K562 (cell line): ENCODE measurements at regions not wholly inside any gene's neighbourhood (a gene's known extent, or its start where the extent isn't known, plus 50 kb on each side); places are given as distances from the start of the nearest gene placed in this dataset.

Experiments
- ATAC-seq: fragments of 200-7000 bp; cut with Tn5 transposase; 3 replicates; pipeline ENCODE4 v1.9.1; 2020; ENCODE audit warnings: moderate library complexity
- BruUV-seq: library from RNA; stranded (reverse); fragments of 400-500 nt; replicated peaks from 2 replicates; lab custom pipeline; 2021; lab: Mats Ljungman, UMichigan
- CTCF ChIA-PET: fragments of 300-600 bp; formaldehyde crosslinking; extraction: SDS; loops from one replicate; lab custom pipeline; 2021; ENCODE audit warnings: low intra/inter-chr PET ratio; lab: Yijun Ruan, JAX
- POLR2A ChIA-PET: fragments of 300-600, 350-650 bp; sonication (Branson Sonifier 250); formaldehyde crosslinking; extraction: SDS; loops from one replicate; lab custom pipeline; 2021; ENCODE audit warnings: antibody characterized with exemption, inconsistent platforms; lab: Yijun Ruan, JAX
- DNase-seq, 4 experiments: peaks; one replicate each; pipeline versions ENCODE4 v3.0.0 to v3.0.0-alpha.2; 2011 to 2018; ENCODE audit warnings: low spot score in 3 of 4, mixed read lengths in 3 of 4; ENCODE audit errors: extremely low read depth in 1 of 4
- FAIRE-seq: peaks from 2 replicates; lab custom pipeline; 2011; peaks lifted over from hg19 to GRCh38; lab: Jason Lieb, UNC
- H2AFZ ChIP-seq: 2 replicates; pipeline ENCODE4 v1.6.0; 2011; ENCODE audit warnings: low read depth, low read length, control low read depth, inconsistent platforms
- H3K27ac ChIP-seq: fragments of 200-600 bp; 3 replicates; pipeline ENCODE4 v1.8.0; 2011; ENCODE audit warnings: low read depth, mild to moderate bottlenecking, control low read depth, inconsistent platforms, low read length, moderate library complexity, mixed read lengths; ENCODE audit errors: extremely low read depth
- H3K27me3 ChIP-seq, 2 experiments: fragments of 300-600 bp in 1 of 2; 2 replicates in 1 of 2; 3 replicates in 1 of 2; pipeline versions ENCODE4 v1.6.0 to v1.8.0; 2011; ENCODE audit warnings: inconsistent platforms in 2 of 2, low read length in 2 of 2, mild to moderate bottlenecking in 1 of 2, mixed read lengths in 1 of 2, moderate library complexity in 1 of 2; ENCODE audit not compliant: control insufficient read depth in 2 of 2, insufficient read depth in 2 of 2
- H3K36me3 ChIP-seq: fragments of 300-600 bp; 3 replicates; pipeline ENCODE4 v1.8.0; 2011; ENCODE audit warnings: mild to moderate bottlenecking, low read length, inconsistent platforms; ENCODE audit not compliant: control insufficient read depth, insufficient read depth
- H3K4me1 ChIP-seq, 2 experiments: fragments of 200-600 bp in 1 of 2; replicated peaks in 1 of 2; 2 replicates in 1 of 2; 3 replicates in 1 of 2; pipeline versions ENCODE4 v1.5.1 to v1.8.0; 2011; ENCODE audit warnings: inconsistent platforms in 2 of 2, low read length in 2 of 2, mild to moderate bottlenecking in 1 of 2, mixed read lengths in 1 of 2, moderate library complexity in 1 of 2; ENCODE audit not compliant: control insufficient read depth in 2 of 2, insufficient read depth in 2 of 2
- H3K4me2 ChIP-seq: 2 replicates; pipeline ENCODE4 v1.6.1; 2011; ENCODE audit warnings: low read length, control low read depth, inconsistent platforms, mixed read lengths; ENCODE audit not compliant: insufficient read depth
- H3K4me3 ChIP-seq: fragments of 200-600 bp; sonication (generic), shearing (Covaris generic); 2 replicates; pipeline ENCODE4 v1.5.1; 2016; ENCODE audit warnings: control low read depth, inconsistent platforms
- H3K79me2 ChIP-seq: fragments of 200-600 bp; 3 replicates; pipeline ENCODE4 v1.8.0; 2011; ENCODE audit warnings: low read length, inconsistent platforms; ENCODE audit not compliant: control insufficient read depth, insufficient read depth
- H3K9ac ChIP-seq, 2 experiments: 2 replicates each; pipeline versions ENCODE4 v1.6.0 to v1.6.1; 2011; ENCODE audit warnings: low read depth in 2 of 2, low read length in 2 of 2, control low read depth in 1 of 2, inconsistent platforms in 1 of 2, mild to moderate bottlenecking in 1 of 2, mixed read lengths in 1 of 2; ENCODE audit not compliant: insufficient read depth in 1 of 2
- H3K9me1 ChIP-seq: one replicate; pipeline ENCODE4 v1.6.0; 2011; ENCODE audit warnings: inconsistent platforms, mild to moderate bottlenecking, low read length, moderate library complexity; ENCODE audit not compliant: control insufficient read depth, insufficient read depth
- H3K9me3 ChIP-seq: replicated peaks from 2 replicates; pipeline ENCODE4 v1.5.1; 2011; ENCODE audit warnings: low read depth, low read length, inconsistent platforms; ENCODE audit not compliant: control insufficient read depth, insufficient read depth
- H4K20me1 ChIP-seq: replicated peaks from 2 replicates; pipeline ENCODE4 v1.6.1; 2011; ENCODE audit warnings: low read length, inconsistent platforms, mixed read lengths; ENCODE audit not compliant: control insufficient read depth, insufficient read depth
- CTBP1 ChIP-seq: fragments of 450-650 bp; IDR thresholded peaks from 2 replicates; pipeline ENCODE4 v1.6.1; 2016; ENCODE audit warnings: borderline replicate concordance
- MXI1 ChIP-seq: IDR thresholded peaks from 2 replicates; pipeline ENCODE4 v1.6.1; 2011; ENCODE audit warnings: low read depth, mild to moderate bottlenecking, improper control_type of control experiment, low read length
- NRF1 ChIP-seq, 2 experiments: fragments of 450-650 bp; IDR thresholded peaks in 1 of 2; conservative IDR thresholded peaks in 1 of 2; 2 replicates each; pipeline ENCODE4 v1.6.1; 2014; ENCODE audit warnings: mild to moderate bottlenecking in 2 of 2
- PHF8 ChIP-seq: fragments of 200-600 bp; sonication (generic); IDR thresholded peaks from 2 replicates; pipeline ENCODE4 v1.6.1; 2012; ENCODE audit warnings: mixed run types, mild to moderate bottlenecking, inconsistent platforms, low read length, moderate library complexity, borderline replicate concordance
- SNIP1 ChIP-seq: fragments of 450-650 bp; IDR thresholded peaks from 2 replicates; pipeline ENCODE4 v1.7.1; 2017; ENCODE audit warnings: low read depth, mild to moderate bottlenecking
- TGIF2 ChIP-seq: sonication (generic); formaldehyde crosslinking; IDR thresholded peaks from 2 replicates; pipeline ENCODE4 v1.8.1; 2022; ENCODE audit warnings: mild to moderate bottlenecking, missing genetic modification reagents, moderate library complexity
- XRCC4 ChIP-seq: IDR thresholded peaks from one replicate; pipeline ENCODE4 v1.6.1; 2011; ENCODE audit not compliant: insufficient read depth, insufficient read length; ENCODE audit errors: extremely low read depth
- ZNF76 ChIP-seq: fragments of 250-450 bp; sonication (Bioruptor Pico); IDR thresholded peaks from 2 replicates; pipeline ENCODE4 v1.4.0; 2020; ENCODE audit warnings: mild to moderate bottlenecking, moderate library complexity, borderline replicate concordance
- WGBS: fragments of 100-300 bp; shearing (Covaris generic); methylation state at CpG from one replicate; pipeline ENCODE4 v1.1.6; 2016; ENCODE audit warnings: low coverage, mixed read lengths; ENCODE audit not compliant: insufficient coverage; ENCODE audit errors: missing lambda C conversion rate; 5-methylcytosine and 5-hydroxymethylcytosine counted together
- in situ Hi-C: fragments of 300-500 bp; cut with MboI; formaldehyde crosslinking; loops from 4 replicates; pipeline ENCODE4 v1.15.0; 2018; ENCODE audit warnings: inconsistent platforms, mixed read lengths
- intact Hi-C: fragments of 100-400 bp; cut with micrococcal nuclease; formaldehyde crosslinking; loops from 2 replicates; pipeline ENCODE4 v1.14.2; 2022
- TF ChIP-seq, protein P1 (sequence below): IDR thresholded peaks from 2 replicates; pipeline ENCODE4 v1.6.1; 2011; ENCODE audit warnings: borderline replicate concordance, low read depth, mild to moderate bottlenecking, moderate library complexity, low read length; ENCODE audit not compliant: insufficient read depth, poor library complexity, severe bottlenecking
- TF ChIP-seq, protein P2 (sequence below), 3 experiments: IDR thresholded peaks in 2 of 3; conservative IDR thresholded peaks in 1 of 3; 2 replicates each; pipeline ENCODE4 v1.5.1; 2011 to 2012; ENCODE audit warnings: low read length in 3 of 3, mild to moderate bottlenecking in 3 of 3, control low read depth in 2 of 3, improper control_type of control experiment in 1 of 3, inconsistent platforms in 1 of 3, low read depth in 1 of 3, mixed read lengths in 1 of 3, moderate library complexity in 1 of 3; ENCODE audit not compliant: insufficient read depth in 2 of 3
- TF ChIP-seq, protein P3 (sequence below): fragments of 450-650 bp; IDR thresholded peaks from 2 replicates; pipeline ENCODE4 v1.6.1; 2017; ENCODE audit warnings: mild to moderate bottlenecking, moderate library complexity

DNA sequence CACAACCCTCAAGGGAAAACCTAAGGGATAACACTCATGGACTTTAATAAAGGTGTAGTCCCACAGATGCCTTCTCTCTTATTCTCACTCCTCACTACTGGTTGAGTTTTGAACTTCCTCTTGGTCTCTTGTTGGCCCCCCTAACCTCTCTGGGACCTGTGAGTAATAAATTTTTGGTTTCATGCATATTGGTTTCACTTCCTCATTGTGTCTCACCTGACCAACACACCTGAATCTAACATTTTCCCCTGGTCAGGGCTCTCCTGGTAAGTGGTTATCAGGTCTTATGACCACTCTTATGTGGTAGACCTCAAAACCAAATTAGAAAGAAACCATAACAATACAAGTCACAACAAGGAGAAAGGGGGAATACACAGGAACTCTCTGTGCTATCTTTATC is 60.5 kb upstream of the PRMT6 start:
- no peak for FAIRE-seq

DNA sequence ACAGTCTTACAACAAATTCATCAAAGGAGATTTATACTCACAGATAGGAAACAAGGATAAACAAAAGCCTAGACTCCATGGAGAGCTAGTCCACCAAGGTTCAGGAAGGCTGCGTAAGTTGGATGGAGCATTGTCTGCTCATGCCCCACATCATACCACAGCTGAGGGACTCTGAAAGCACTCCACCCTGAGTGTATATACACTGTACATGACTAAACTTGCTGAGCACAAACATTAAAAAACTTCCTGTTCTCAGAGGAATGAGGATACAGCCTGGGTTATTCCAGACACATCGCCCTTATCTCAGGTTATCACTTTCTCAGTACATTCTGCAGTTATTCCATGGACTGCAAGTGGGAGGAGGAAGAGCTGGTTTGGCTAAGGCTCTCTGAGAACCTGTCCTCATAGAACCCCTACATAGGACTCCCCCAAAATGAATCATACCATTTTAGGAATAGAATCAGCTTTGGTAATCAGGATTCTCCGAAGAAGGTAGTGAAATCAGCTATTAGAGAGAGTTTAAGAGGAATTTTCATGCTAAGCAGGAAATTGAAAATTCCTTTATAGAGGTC is 58.0 kb upstream of the PRMT6 start:
- BruUV-seq: no TSS peak
- ATAC-seq: no peak
- FAIRE-seq: no peak
- Histone ChIP-seq H3K27ac (no peak overlapping the region), H3K4me2 (no peak overlapping the region), H3K36me3 (no peaks in the 10 kb centered on the region), H2AFZ (no peak overlapping the region), H3K27me3 (no peaks in the 10 kb centered on the region), H3K4me1 (no peaks in the 10 kb centered on the region), H4K20me1 (no peaks in the 10 kb centered on the region), H3K9ac (no peak overlapping the region), H3K4me3 (no peak overlapping the region), H3K79me2 (no peaks in the 10 kb centered on the region), H3K9me3 (no peaks in the 10 kb centered on the region), H3K9me1 (no peaks in the 10 kb centered on the region)
- ChIA-PET CTCF (no interaction called here), POLR2A (no interaction called here)
- no peak for DNase-seq
- WGBS: 0% methylated on average over 3 of the region's 3 CpGs
- intact Hi-C loops (no loop called here), in situ Hi-C loops (no loop called here)
- TF ChIP-seq MXI1 (no peak), TGIF2 (CRISPR knock-in tag) (no peak), PHF8 (no peak), XRCC4 (no peak), NRF1 (conservative IDR thresholded peaks at IDR 0.05 in 1 of 2, IDR thresholded peaks at IDR 0.05 in 1 of 2) (no peak), CTBP1 (no peak), SNIP1 (no peak)
- TF ChIP-seq, protein P1, sequence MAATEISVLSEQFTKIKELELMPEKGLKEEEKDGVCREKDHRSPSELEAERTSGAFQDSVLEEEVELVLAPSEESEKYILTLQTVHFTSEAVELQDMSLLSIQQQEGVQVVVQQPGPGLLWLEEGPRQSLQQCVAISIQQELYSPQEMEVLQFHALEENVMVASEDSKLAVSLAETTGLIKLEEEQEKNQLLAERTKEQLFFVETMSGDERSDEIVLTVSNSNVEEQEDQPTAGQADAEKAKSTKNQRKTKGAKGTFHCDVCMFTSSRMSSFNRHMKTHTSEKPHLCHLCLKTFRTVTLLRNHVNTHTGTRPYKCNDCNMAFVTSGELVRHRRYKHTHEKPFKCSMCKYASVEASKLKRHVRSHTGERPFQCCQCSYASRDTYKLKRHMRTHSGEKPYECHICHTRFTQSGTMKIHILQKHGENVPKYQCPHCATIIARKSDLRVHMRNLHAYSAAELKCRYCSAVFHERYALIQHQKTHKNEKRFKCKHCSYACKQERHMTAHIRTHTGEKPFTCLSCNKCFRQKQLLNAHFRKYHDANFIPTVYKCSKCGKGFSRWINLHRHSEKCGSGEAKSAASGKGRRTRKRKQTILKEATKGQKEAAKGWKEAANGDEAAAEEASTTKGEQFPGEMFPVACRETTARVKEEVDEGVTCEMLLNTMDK: no peak
- TF ChIP-seq, protein P2, sequence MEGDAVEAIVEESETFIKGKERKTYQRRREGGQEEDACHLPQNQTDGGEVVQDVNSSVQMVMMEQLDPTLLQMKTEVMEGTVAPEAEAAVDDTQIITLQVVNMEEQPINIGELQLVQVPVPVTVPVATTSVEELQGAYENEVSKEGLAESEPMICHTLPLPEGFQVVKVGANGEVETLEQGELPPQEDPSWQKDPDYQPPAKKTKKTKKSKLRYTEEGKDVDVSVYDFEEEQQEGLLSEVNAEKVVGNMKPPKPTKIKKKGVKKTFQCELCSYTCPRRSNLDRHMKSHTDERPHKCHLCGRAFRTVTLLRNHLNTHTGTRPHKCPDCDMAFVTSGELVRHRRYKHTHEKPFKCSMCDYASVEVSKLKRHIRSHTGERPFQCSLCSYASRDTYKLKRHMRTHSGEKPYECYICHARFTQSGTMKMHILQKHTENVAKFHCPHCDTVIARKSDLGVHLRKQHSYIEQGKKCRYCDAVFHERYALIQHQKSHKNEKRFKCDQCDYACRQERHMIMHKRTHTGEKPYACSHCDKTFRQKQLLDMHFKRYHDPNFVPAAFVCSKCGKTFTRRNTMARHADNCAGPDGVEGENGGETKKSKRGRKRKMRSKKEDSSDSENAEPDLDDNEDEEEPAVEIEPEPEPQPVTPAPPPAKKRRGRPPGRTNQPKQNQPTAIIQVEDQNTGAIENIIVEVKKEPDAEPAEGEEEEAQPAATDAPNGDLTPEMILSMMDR (IDR thresholded peaks at IDR 0.05 in 2 of 3, conservative IDR thresholded peaks at IDR 0.05 in 1 of 3; ENCODE audit: insufficient read depth in 2 of 3, low read depth in 1 of 3, low read length in 3 of 3): no peak
- TF ChIP-seq, protein P3, sequence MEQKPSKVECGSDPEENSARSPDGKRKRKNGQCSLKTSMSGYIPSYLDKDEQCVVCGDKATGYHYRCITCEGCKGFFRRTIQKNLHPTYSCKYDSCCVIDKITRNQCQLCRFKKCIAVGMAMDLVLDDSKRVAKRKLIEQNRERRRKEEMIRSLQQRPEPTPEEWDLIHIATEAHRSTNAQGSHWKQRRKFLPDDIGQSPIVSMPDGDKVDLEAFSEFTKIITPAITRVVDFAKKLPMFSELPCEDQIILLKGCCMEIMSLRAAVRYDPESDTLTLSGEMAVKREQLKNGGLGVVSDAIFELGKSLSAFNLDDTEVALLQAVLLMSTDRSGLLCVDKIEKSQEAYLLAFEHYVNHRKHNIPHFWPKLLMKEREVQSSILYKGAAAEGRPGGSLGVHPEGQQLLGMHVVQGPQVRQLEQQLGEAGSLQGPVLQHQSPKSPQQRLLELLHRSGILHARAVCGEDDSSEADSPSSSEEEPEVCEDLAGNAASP: no peak

More for the DNA sequence above, 60.5 kb upstream of the PRMT6 start:
- Histone ChIP-seq H3K4me2 (no peak overlapping the region), H3K27ac (no peak overlapping the region), H4K20me1 (no peaks in the 10 kb centered on the region), H3K79me2 (no peaks in the 10 kb centered on the region)
- in situ Hi-C loops: no loop called here
- ChIA-PET POLR2A (no interaction called here), CTCF (no interaction called here)
- no peak for TF ChIP-seq ZNF76 (CRISPR knock-in tag)
- TF ChIP-seq, all 486 proteins: peak for 0
- H2AFZ ChIP-seq: no peak overlapping the region
- intact Hi-C loops: no loop called here
- no peak for DNase-seq
- ATAC-seq: no peak
- no peaks in the 10 kb centered on the region for H3K27me3 ChIP-seq
- H3K9ac ChIP-seq: no peak overlapping the region
- no peak overlapping the region for H3K4me3 ChIP-seq
- no peaks in the 10 kb centered on the region for H3K36me3 ChIP-seq
- no peaks in the 10 kb centered on the region for H3K9me1 ChIP-seq
- BruUV-seq: no TSS peak
- H3K9me3 ChIP-seq: no peaks in the 10 kb centered on the region
- H3K4me1 ChIP-seq: no peaks in the 10 kb centered on the region
